MG63 (cell line): ENCODE measurements at regions not wholly inside any gene's neighbourhood (a gene's known extent, or its start where the extent isn't known, plus 50 kb on each side); places are given as distances from the start of the nearest gene placed in this dataset.

ENCODE experiments used
- DNase-seq: peaks from one replicate; pipeline ENCODE4 v3.0.0-alpha.2; 2020
- H3K27me3 ChIP-seq: fragments of 250-450 bp; sonication (Bioruptor Pico); 2 replicates; pipeline ENCODE4 v1.5.1; 2020; ENCODE audit warnings: mild to moderate bottlenecking, moderate library complexity
- H3K36me3 ChIP-seq: fragments of 250-450 bp; sonication (Bioruptor Pico); 2 replicates; pipeline ENCODE4 v1.5.1; 2020; ENCODE audit warnings: mild to moderate bottlenecking, moderate library complexity
- H3K4me3 ChIP-seq: fragments of 250-450 bp; sonication (Bioruptor Pico); 2 replicates; pipeline ENCODE4 v1.5.1; 2020; ENCODE audit warnings: mild to moderate bottlenecking, moderate library complexity
- H3K9me3 ChIP-seq: fragments of 250-450 bp; sonication (Bioruptor Pico); 2 replicates; pipeline ENCODE4 v1.5.1; 2020; ENCODE audit warnings: mild to moderate bottlenecking, moderate library complexity

- no peaks in the 10 kb centered on the region for H3K36me3 ChIP-seq
- DNase-seq = no peak
Measured at GRCh38 chr14:44215660-44216059, 291.4 kb downstream of the FSCB start.

GRCh38 chr14:44211718-44212117 is 295.4 kb downstream of the FSCB start:
- Histone ChIP-seq H3K4me3 (no peak overlapping the region), H3K27me3 (no peaks in the 10 kb centered on the region), H3K9me3 (no peaks in the 10 kb centered on the region), H3K36me3 (no peaks in the 10 kb centered on the region)
- no peak for DNase-seq

More at GRCh38 chr14:44215660-44216059, 291.4 kb downstream of the FSCB start:
- H3K27me3 ChIP-seq = no peaks in the 10 kb centered on the region
- H3K4me3 ChIP-seq = no peak overlapping the region
- no peaks in the 10 kb centered on the region for H3K9me3 ChIP-seq

DNA sequence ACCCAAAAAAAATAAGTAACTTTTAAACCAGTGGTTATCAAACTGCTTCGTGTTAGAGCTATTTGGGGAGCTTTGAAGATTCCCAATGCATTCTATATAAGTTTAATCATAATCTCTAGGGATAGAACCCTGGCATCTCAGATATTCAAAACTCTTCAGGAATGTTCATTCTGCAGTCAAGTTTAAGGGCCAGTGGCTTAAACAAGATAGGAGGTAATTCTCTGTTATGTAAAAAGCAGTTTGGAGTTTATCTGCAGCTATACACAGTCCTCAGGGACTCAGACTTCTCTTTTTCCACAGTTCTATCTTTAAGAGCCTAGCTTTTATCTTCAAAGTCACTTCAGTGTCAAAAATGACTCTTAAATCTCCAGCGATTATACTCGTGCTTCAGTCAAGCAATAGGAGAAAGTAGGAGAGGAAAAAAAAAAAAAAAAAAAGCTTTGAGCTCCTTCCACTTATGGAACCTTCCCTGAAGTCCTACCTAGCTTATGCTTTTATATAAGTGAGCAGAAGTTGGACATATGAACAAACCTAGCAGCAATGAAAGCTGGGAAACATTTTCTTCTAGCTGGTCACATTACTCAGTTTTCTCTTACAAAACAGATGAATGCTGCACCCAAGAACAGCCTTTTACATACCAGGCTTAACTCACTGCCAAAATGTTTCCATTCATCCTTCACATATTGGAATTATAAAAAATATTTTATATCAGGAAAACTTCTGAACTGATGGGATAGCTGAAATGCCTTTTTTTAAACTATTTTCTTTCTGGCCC is 302.8 kb downstream of the FSCB start:
- Histone ChIP-seq H3K4me3 (no peak overlapping the region), H3K9me3 (no peaks in the 10 kb centered on the region), H3K36me3 (no peaks in the 10 kb centered on the region), H3K27me3 (no peaks in the 10 kb centered on the region)
- DNase-seq = no peak

DNA sequence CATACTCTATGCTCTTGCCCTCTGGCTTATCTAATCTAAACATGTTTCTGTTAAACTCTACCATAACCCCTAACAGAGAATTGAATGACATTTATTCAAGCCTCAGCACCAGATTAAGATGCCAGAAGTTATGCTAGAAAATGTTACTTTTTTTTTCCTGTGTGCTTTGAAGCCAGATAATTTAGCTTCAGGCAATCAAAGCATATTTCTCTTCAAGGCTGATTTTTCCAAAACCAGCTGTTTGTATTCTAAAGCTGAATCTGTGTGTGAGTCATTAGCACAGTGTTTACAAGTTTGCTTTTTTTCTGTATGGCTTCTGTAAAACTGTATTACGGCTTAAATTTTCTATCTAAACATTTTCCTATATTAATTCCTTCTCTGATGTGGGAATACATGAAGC is 326.1 kb downstream of the FSCB start:
- DNase-seq = no peak
- no peaks in the 10 kb centered on the region for H3K36me3 ChIP-seq
- H3K4me3 ChIP-seq = no peak overlapping the region
- H3K9me3 ChIP-seq = no peaks in the 10 kb centered on the region
- no peaks in the 10 kb centered on the region for H3K27me3 ChIP-seq

DNA sequence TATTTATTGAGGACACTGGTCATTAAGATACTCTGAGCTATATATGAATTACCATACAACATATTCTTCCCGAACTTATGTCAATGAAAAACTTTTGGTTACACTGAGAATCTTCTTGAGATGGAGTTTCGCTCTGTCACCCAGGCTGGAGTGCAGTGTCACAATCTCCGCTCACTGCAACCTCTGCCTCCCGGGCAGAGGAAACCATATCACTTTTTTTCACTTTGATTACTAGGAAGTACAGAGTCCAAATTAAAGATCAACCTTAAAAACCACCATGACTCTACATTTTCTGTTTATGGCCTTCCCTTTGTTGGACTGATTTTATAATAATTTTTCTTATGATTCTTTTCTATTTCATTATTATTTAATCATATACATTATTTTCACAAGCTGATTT is 336.5 kb downstream of the FSCB start:
- no peaks in the 10 kb centered on the region for H3K27me3 ChIP-seq
- no peak for DNase-seq
- no peaks in the 10 kb centered on the region for H3K9me3 ChIP-seq
- H3K4me3 ChIP-seq = no peak overlapping the region
- no peaks in the 10 kb centered on the region for H3K36me3 ChIP-seq

DNA sequence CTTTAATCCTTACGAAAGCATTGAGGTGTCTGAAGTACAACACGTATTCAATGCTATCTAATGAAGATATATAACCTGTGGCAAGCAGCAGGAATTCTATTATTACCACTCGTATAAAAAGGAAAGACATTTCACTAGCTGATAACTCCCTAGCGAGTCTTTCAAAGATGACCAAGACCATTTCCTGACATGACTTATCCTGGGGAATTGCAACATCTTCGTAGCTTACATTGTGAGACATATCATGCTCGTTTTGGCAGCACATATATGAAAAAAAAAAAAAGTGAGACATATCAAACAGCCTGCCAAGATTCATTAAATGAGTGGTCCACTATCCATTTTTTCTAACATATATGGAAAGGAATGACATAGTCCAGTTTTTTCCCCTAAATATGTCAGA is 337.0 kb downstream of the FSCB start:
- H3K27me3 ChIP-seq = no peaks in the 10 kb centered on the region
- DNase-seq = no peak
- no peaks in the 10 kb centered on the region for H3K36me3 ChIP-seq
- H3K9me3 ChIP-seq = no peaks in the 10 kb centered on the region
- H3K4me3 ChIP-seq = no peak overlapping the region

GRCh38 chr14:44168566-44168965 is 338.5 kb downstream of the FSCB start:
- Histone ChIP-seq H3K4me3 (no peak overlapping the region), H3K9me3 (no peaks in the 10 kb centered on the region), H3K27me3 (no peaks in the 10 kb centered on the region), H3K36me3 (no peaks in the 10 kb centered on the region)
- DNase-seq = no peak

DNA sequence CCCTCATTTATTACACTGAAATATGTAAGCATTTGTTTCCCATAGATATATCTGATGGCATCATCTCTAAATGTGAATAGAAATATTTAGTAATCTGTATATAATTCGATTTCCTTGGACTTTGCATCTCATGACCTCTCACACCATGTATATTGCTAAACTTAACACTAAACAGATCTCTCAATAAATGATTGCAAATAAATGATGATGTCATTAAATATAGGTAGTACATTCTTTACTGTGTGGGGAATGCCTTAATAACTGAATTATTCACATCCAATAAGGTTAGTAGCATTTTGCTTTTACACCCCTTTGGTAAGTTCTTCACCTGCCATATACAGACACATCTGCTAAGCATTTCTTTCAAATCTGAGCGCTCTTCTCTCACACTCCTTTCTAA is 340.5 kb downstream of the FSCB start:
- Histone ChIP-seq H3K4me3 (no peak overlapping the region), H3K27me3 (no peaks in the 10 kb centered on the region), H3K36me3 (no peaks in the 10 kb centered on the region), H3K9me3 (no peaks in the 10 kb centered on the region)
- no peak for DNase-seq

DNA sequence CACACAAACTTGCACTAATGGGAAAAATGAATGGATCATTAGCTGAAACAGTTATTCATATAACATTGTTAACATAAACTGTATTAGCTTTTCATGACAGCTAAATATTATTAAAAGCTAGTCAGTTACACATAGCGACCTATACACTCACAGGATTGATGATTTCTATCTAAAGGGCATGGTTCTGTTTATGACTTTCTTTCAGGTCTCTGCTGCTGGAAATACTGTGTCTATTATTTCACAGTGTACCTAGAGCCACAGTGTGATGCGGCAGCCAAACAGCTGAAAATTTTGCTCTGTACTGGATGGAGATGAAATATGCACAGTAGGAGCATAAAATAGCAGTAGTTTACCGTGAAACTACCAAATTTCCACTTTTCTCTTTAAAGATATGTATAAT is 341.1 kb downstream of the FSCB start:
- no peak for DNase-seq
- Histone ChIP-seq H3K36me3 (no peaks in the 10 kb centered on the region), H3K9me3 (no peaks in the 10 kb centered on the region), H3K27me3 (no peaks in the 10 kb centered on the region), H3K4me3 (no peak overlapping the region)

- Histone ChIP-seq H3K36me3 (no peaks in the 10 kb centered on the region), H3K9me3 (no peaks in the 10 kb centered on the region), H3K4me3 (no peak overlapping the region), H3K27me3 (no peaks in the 10 kb centered on the region)
- no peak for DNase-seq
Measured at GRCh38 chr14:44165286-44165685, 341.8 kb downstream of the FSCB start.

GRCh38 chr14:44163946-44164345 is 343.1 kb downstream of the FSCB start:
- DNase-seq = no peak
- no peak overlapping the region for H3K4me3 ChIP-seq
- H3K36me3 ChIP-seq = no peaks in the 10 kb centered on the region
- no peaks in the 10 kb centered on the region for H3K9me3 ChIP-seq
- H3K27me3 ChIP-seq = no peaks in the 10 kb centered on the region

DNA sequence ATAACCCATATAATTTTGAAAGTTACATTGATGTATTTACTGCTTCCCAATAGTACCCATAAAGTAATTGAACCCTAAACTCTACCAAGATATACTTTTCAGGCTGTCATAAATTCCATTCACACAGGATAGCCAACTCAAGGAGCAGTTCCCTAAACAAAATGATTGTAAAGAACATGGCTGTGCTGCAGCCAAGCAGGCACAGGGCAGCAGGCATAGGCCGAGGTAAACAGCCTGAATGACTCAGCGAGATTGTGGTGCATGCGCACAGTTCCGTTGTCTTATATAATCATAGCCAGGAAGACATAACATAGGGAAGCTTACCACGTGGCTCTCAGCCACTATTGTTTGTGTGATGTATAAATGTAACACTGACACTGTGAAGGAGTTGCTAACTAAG is 344.9 kb downstream of the FSCB start:
- no peaks in the 10 kb centered on the region for H3K36me3 ChIP-seq
- no peak overlapping the region for H3K4me3 ChIP-seq
- no peaks in the 10 kb centered on the region for H3K27me3 ChIP-seq
- no peak for DNase-seq
- no peaks in the 10 kb centered on the region for H3K9me3 ChIP-seq

GRCh38 chr14:44154874-44155273 is 352.2 kb downstream of the FSCB start:
- Histone ChIP-seq H3K4me3 (no peak overlapping the region), H3K27me3 (no peaks in the 10 kb centered on the region), H3K9me3 (no peaks in the 10 kb centered on the region), H3K36me3 (no peaks in the 10 kb centered on the region)
- DNase-seq = peak; percentile 47

- no peaks in the 10 kb centered on the region for H3K36me3 ChIP-seq
- H3K27me3 ChIP-seq = no peaks in the 10 kb centered on the region
Measured at GRCh38 chr14:44154446-44154845, 352.6 kb downstream of the FSCB start.

DNA sequence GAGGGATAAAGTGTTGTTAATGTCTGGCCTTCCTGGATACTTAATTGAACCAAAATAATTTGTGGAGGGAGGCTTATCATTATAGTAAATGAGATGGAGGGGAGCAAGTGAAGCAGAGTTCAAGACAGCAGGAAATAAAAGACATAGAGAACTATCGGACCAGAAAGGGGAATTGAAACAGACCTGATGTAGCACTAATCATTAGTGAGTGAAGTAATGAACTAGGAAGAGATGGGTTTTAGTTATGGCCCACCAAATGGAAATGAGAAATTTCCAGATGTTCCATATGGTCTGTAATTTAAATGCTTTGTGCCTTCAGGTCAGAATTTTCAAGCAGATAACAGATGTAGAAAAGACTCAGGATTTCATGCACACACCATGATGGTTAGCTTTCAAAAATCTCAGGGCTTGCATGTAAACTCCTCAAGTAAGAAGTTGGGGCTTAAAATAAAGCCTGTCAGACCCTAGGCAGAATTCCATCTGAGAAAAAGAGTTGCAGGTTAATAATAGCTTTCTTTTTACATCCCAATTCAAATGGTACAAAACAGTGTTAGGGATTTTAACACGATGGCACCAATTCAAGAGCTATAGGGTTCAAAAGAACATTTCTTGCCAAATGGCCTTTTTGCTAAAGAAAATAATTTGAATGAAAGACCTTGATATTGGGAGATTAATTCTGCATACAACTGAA is 355.8 kb downstream of the FSCB start:
- no peaks in the 10 kb centered on the region for H3K27me3 ChIP-seq
- no peak overlapping the region for H3K4me3 ChIP-seq
- no peaks in the 10 kb centered on the region for H3K9me3 ChIP-seq
- DNase-seq = no peak
- H3K36me3 ChIP-seq = no peaks in the 10 kb centered on the region

More at GRCh38 chr14:44154446-44154845, 352.6 kb downstream of the FSCB start:
- Histone ChIP-seq H3K4me3 (no peak overlapping the region), H3K9me3 (no peaks in the 10 kb centered on the region)
- DNase-seq = no peak

DNA sequence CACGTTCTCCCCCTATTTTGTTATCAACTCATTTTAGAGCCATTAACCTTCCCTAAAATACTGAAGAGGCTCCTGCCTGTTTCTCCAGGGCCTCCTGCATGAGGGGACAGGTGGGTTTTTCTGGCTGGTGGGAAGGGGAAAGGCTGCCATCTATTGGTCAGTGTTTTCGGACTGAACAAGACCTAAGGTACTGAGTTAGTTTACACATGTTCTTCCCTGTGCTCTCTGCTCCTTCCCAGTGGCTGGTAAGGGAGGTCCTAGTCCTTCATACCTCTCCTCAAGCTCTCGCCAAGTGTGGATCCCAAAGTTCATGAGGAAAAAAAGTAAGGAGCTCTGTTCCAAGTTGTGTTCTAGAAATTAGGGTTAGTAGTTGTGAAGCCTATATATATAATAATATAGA is 357.5 kb downstream of the FSCB start:
- DNase-seq = peak; percentile 3
- H3K36me3 ChIP-seq = no peaks in the 10 kb centered on the region
- no peaks in the 10 kb centered on the region for H3K27me3 ChIP-seq
- no peaks in the 10 kb centered on the region for H3K9me3 ChIP-seq
- H3K4me3 ChIP-seq = no peak overlapping the region

DNA sequence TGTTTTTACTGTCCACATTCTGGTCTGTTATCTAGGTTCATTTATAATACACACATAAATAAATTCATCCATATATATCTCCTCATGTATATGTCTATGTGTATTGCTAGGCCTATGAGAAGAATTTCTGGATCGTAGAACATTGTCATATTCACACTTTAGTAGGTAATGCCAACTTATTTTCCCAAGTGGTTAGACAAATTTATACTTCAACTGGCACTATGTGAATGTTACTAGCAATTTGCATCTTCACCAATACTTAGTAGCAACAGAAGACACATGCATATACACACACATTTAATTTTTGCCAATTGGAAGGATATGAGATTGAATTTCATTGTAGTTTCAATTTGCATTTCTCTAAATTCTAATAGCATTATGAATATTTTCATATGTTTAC is 365.1 kb downstream of the FSCB start:
- no peak for DNase-seq
- H3K9me3 ChIP-seq = no peaks in the 10 kb centered on the region
- no peaks in the 10 kb centered on the region for H3K36me3 ChIP-seq
- H3K27me3 ChIP-seq = no peaks in the 10 kb centered on the region
- no peak overlapping the region for H3K4me3 ChIP-seq

DNA sequence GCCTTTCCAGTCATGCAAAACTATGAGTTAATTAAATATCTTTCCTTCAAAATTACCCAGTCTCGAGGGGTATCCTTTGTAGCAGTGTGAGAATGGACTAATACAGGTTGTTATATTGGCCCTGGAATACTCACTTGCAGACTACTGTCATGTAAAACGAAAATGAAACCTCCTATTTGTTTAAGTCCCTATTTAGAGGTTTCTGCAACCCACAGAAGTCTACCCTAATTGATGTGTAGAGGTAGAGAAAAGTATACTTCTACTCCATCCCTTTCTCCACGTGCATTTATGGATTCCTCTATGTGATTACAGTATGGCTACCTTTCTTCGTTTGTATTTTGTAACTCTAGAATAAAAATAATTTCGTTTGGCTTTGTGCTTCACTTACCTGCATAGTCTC is 371.1 kb downstream of the FSCB start:
- Histone ChIP-seq H3K27me3 (no peaks in the 10 kb centered on the region), H3K36me3 (no peaks in the 10 kb centered on the region), H3K9me3 (no peaks in the 10 kb centered on the region), H3K4me3 (peak overlapping the region; percentile 12; the same call in 1 of the 2 replicates)
- DNase-seq = no peak
